ENCODE measurements at regions not wholly inside any gene's neighbourhood (a gene's known extent, or its start where the extent isn't known, plus 50 kb on each side); places are given as distances from the start of the nearest gene placed in this dataset.

GRCh38 chr4:162921178-162921785 is 245.4 kb downstream of the NAF1 start:
- no peak for TF ChIP-seq EZH2 (IDR thresholded peaks at IDR 0.05; ENCODE audit: insufficient read depth, poor library complexity, severe bottlenecking)
- TF ChIP-seq EZH2phosphoT487 (IDR thresholded peaks at IDR 0.05; ENCODE audit: insufficient read depth, low read depth), result no peak
